ENCODE measurements at regions not wholly inside any gene's neighbourhood (a gene's known extent, or its start where the extent isn't known, plus 50 kb on each side); places are given as distances from the start of the nearest gene placed in this dataset.

DNA sequence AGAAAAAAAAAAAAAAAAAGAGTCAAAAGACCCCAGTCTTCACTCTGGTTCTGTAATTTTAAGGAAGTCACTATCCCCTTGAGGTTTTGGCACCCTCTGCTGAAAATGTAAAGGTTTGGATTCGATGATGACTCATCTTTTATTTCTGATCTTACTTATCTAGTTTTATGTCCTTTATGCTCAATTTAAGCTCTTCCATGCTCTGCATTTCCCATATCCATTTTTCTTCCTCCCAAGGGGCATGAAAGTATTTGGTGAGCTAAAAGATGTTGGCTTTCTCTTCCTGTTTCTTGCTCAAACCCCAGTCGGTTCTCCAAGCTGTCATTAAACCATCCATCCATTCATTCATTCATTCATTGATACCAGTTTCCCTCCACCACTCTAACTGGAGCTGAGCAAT is 61.0 kb upstream of the CDON start:
- no peak overlapping the region for H3K9ac ChIP-seq (ENCODE audit: low read length)
- DNase-seq (no peak), ATAC-seq (ENCODE audit: low read depth) (no peak)
- H3K9me3 Mint-ChIP-seq (ENCODE audit: insufficient read depth): no peaks in the 10 kb centered on the region
- no peak overlapping the region for H3K27ac Mint-ChIP-seq
- H3K79me2 ChIP-seq (ENCODE audit: control insufficient read depth, insufficient read depth, low read length): no peaks in the 10 kb centered on the region
- H2AFZ ChIP-seq (ENCODE audit: insufficient read depth, low read depth, low read length, poor library complexity, severe bottlenecking): no peak overlapping the region
- H3K4me1 ChIP-seq (ENCODE audit: control insufficient read depth in 2 of 2, insufficient read depth in 2 of 2, low read length in 2 of 2): no peaks in the 10 kb centered on the region
- intact Hi-C loops (cut with micrococcal nuclease): no loop called here
- no peak overlapping the region for H3K4me3 ChIP-seq (ENCODE audit: control extremely low read depth in 1 of 5, extremely low read depth in 1 of 5, insufficient read depth in 1 of 5, low read depth in 2 of 5, low read length in 4 of 5)
- H3K27ac ChIP-seq (ENCODE audit: low read length in 2 of 2): no peak overlapping the region
- no CpG with 5 or more reads among the region's 2 CpGs for WGBS (ENCODE audit: insufficient coverage)
- no peaks in the 10 kb centered on the region for H3K27me3 ChIP-seq (replicated peaks in 1 of 4; ENCODE audit: control extremely low read depth in 1 of 4, control insufficient read depth in 3 of 4, insufficient read depth in 4 of 4, low read length in 3 of 4)
- H3K4me1 Mint-ChIP-seq: no peaks in the 10 kb centered on the region
- no peaks in the 10 kb centered on the region for H3K36me3 ChIP-seq (replicated peaks in 1 of 2; ENCODE audit: control extremely low read depth in 1 of 2, control insufficient read depth in 1 of 2, extremely low read depth in 1 of 2, insufficient read depth in 2 of 2, low read length in 1 of 2)
- H3K9me3 ChIP-seq (ENCODE audit: control extremely low read depth in 1 of 3, control insufficient read depth in 2 of 3, insufficient read depth in 1 of 3, low read length in 2 of 3): no peaks in the 10 kb centered on the region
- H3K4me2 ChIP-seq (replicated peaks; ENCODE audit: low read depth, low read length, poor library complexity, severe bottlenecking): no peak overlapping the region
- H4K20me1 ChIP-seq (ENCODE audit: control insufficient read depth, insufficient read depth, low read length, poor library complexity, severe bottlenecking): no peaks in the 10 kb centered on the region
- peaks cover 6% of the 10 kb centered on the region for H3K27me3 Mint-ChIP-seq
- ChIA-PET CTCF (no interaction called here), POLR2A (no interaction called here)
- no peak overlapping the region for H3K4me3 Mint-ChIP-seq
- TF ChIP-seq CTCF (IDR thresholded peaks at IDR 0.05) (no peak), EZH2 (IDR thresholded peaks at IDR 0.05; ENCODE audit: borderline replicate concordance, insufficient read depth, low read depth, low read length, poor library complexity, severe bottlenecking) (no peak)

DNA sequence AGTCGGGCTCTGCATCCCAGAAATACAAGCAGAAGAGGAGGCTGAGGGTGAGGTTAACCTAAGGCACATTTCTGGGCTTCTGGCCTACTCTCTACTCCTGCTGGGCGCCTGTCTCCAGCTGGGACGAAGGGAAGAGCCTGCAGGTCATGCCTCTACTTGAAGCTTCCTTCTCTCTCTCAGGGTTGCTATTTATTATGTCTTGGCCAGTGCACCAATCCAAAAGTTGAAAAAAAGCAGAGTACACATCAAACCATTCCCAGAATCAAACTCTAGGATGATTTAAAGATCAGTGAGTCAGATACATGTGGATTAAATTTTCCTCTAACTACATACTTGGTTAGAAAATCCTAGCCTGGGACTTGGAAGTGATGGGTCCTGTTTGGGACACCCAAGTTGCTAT is 60.2 kb upstream of the CDON start:
- H3K27me3 ChIP-seq (replicated peaks in 1 of 4; ENCODE audit: control extremely low read depth in 1 of 4, control insufficient read depth in 3 of 4, insufficient read depth in 4 of 4, low read length in 3 of 4): no peaks in the 10 kb centered on the region
- ATAC-seq (ENCODE audit: low read depth) (no peak), DNase-seq (no peak)
- no peaks in the 10 kb centered on the region for H3K9me3 ChIP-seq (ENCODE audit: control extremely low read depth in 1 of 3, control insufficient read depth in 2 of 3, insufficient read depth in 1 of 3, low read length in 2 of 3)
- no peak overlapping the region for H3K4me3 ChIP-seq (ENCODE audit: control extremely low read depth in 1 of 5, extremely low read depth in 1 of 5, insufficient read depth in 1 of 5, low read depth in 2 of 5, low read length in 4 of 5)
- H4K20me1 ChIP-seq (ENCODE audit: control insufficient read depth, insufficient read depth, low read length, poor library complexity, severe bottlenecking): no peaks in the 10 kb centered on the region
- no peak overlapping the region for H2AFZ ChIP-seq (ENCODE audit: insufficient read depth, low read depth, low read length, poor library complexity, severe bottlenecking)
- no peak overlapping the region for H3K27ac ChIP-seq (ENCODE audit: low read length in 2 of 2)
- Mint-ChIP-seq H3K4me3 (no peak overlapping the region), H3K27me3 (peaks cover 6% of the 10 kb centered on the region), H3K27ac (no peak overlapping the region), H3K9me3 (ENCODE audit: insufficient read depth) (no peaks in the 10 kb centered on the region), H3K4me1 (no peaks in the 10 kb centered on the region)
- intact Hi-C loops (cut with micrococcal nuclease): no loop called here
- H3K79me2 ChIP-seq (ENCODE audit: control insufficient read depth, insufficient read depth, low read length): no peaks in the 10 kb centered on the region
- WGBS (ENCODE audit: insufficient coverage): 92% methylated on average over 2 of the region's 3 CpGs
- H3K9ac ChIP-seq (ENCODE audit: low read length): no peak overlapping the region
- POLR2A ChIA-PET: no interaction called here
- TF ChIP-seq CTCF (IDR thresholded peaks at IDR 0.05): no peak
- TF ChIP-seq EZH2 (IDR thresholded peaks at IDR 0.05; ENCODE audit: borderline replicate concordance, insufficient read depth, low read depth, low read length, poor library complexity, severe bottlenecking): no peak
- H3K4me1 ChIP-seq (ENCODE audit: control insufficient read depth in 2 of 2, insufficient read depth in 2 of 2, low read length in 2 of 2): no peaks in the 10 kb centered on the region
- CTCF ChIA-PET: no interaction called here
- no peaks in the 10 kb centered on the region for H3K36me3 ChIP-seq (replicated peaks in 1 of 2; ENCODE audit: control extremely low read depth in 1 of 2, control insufficient read depth in 1 of 2, extremely low read depth in 1 of 2, insufficient read depth in 2 of 2, low read length in 1 of 2)
- no peak overlapping the region for H3K4me2 ChIP-seq (replicated peaks; ENCODE audit: low read depth, low read length, poor library complexity, severe bottlenecking)
